Cardiac septum (tissue), 1 donor: ENCODE measurements at regions not wholly inside any gene's neighbourhood (a gene's known extent, or its start where the extent isn't known, plus 50 kb on each side); places are given as distances from the start of the nearest gene placed in this dataset.

Experiments used
- DNase-seq: peaks from one replicate; pipeline ENCODE4 v3.0.0-alpha.2; 2020; ENCODE audit warnings: low spot score
- intact Hi-C: fragments of 100-400 bp; cut with DNase I; formaldehyde crosslinking; loops from one replicate; pipeline ENCODE4 v1.14.0; 2022
- donor health status: DM: no; HTN: no; CAD: no.

- intact Hi-C loops: no loop called here
- no peak for DNase-seq
These were observed 55.2 kb upstream of the FLT1 start for GRCh38 chr13:28550091-28550490.

GRCh38 chr13:28548872-28549271, 53.9 kb upstream of the FLT1 start:
- DNase-seq: no peak
- intact Hi-C loops: no loop called here

GRCh38 chr13:28548468-28548867, 53.5 kb upstream of the FLT1 start:
- intact Hi-C loops: no loop called here
- no peak for DNase-seq

GRCh38 chr13:28545583-28546333, 50.8 kb upstream of the FLT1 start:
- no peak for DNase-seq
- intact Hi-C loops: no loop called here
